ENCODE measurements at regions not wholly inside any gene's neighbourhood (a gene's known extent, or its start where the extent isn't known, plus 50 kb on each side); places are given as distances from the start of the nearest gene placed in this dataset.
A peak's percentile ranks its signal among the peaks of the same experiment; 100 is the strongest.

DNA sequence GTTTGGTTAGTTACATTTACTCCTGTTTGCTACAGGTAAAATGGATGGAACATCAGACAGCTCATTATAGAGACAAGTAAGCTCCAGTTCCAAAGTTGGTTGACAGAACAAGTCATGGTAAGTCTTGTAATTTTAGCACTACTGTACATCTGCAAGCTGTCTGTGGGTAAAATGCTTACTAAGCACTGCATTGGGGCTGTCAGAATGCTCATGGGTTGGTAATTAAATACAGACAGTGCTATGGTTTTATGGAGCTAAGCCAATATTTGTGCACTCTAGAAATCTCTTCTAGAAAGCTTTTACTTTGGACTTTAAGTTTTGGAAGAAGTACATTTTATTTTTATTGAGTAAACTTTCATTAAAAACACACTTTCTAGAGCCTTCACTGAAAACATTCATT, 419.2 kb upstream of the MMS22L start:
- no peaks in the 10 kb centered on the region for H3K36me3 ChIP-seq (replicated peaks in 1 of 2; ENCODE audit: control insufficient read depth in 1 of 2, insufficient read depth in 2 of 2, low read length in 1 of 2)
- peaks cover 0 to 2% of the 10 kb centered on the region in 2 experiments; a peak in 2 of 4 replicates for H3K4me1 ChIP-seq (ENCODE audit: control insufficient read depth in 1 of 2, insufficient read depth in 2 of 2, low read depth in 1 of 2, low read length in 1 of 2)
- no peaks in the 10 kb centered on the region for H4K20me1 ChIP-seq (ENCODE audit: insufficient read depth)
- no peak overlapping the region for H3K4me3 ChIP-seq (ENCODE audit: low read depth in 2 of 2, low read length in 1 of 2)
- H3K4me2 ChIP-seq: no peak overlapping the region
- no peak overlapping the region for H3K9ac ChIP-seq
- no peak overlapping the region for H2AFZ ChIP-seq (ENCODE audit: low read depth)
- no peaks in the 10 kb centered on the region for H3K27me3 ChIP-seq (ENCODE audit: insufficient read depth)
- no peak overlapping the region for H3K27ac ChIP-seq (ENCODE audit: low read depth in 2 of 2, low read length in 1 of 2)
- ChIA-PET CTCF (interaction anchor here (0.8 to 1.6 kb wide), 5 partner anchors 24 to 1143 kb away, joined by 3 to 4 read pairs (median 3); no protein-coding TSS in a partner anchor), POLR2A (no interaction called here)
- TF ChIP-seq TEAD4 (IDR thresholded peaks at IDR 0.05; ENCODE audit: borderline replicate concordance, insufficient read depth): no peak
- TF ChIP-seq MXI1 (IDR thresholded peaks at IDR 0.05; ENCODE audit: low read depth, low read length): no peak
- TF ChIP-seq, protein P1, sequence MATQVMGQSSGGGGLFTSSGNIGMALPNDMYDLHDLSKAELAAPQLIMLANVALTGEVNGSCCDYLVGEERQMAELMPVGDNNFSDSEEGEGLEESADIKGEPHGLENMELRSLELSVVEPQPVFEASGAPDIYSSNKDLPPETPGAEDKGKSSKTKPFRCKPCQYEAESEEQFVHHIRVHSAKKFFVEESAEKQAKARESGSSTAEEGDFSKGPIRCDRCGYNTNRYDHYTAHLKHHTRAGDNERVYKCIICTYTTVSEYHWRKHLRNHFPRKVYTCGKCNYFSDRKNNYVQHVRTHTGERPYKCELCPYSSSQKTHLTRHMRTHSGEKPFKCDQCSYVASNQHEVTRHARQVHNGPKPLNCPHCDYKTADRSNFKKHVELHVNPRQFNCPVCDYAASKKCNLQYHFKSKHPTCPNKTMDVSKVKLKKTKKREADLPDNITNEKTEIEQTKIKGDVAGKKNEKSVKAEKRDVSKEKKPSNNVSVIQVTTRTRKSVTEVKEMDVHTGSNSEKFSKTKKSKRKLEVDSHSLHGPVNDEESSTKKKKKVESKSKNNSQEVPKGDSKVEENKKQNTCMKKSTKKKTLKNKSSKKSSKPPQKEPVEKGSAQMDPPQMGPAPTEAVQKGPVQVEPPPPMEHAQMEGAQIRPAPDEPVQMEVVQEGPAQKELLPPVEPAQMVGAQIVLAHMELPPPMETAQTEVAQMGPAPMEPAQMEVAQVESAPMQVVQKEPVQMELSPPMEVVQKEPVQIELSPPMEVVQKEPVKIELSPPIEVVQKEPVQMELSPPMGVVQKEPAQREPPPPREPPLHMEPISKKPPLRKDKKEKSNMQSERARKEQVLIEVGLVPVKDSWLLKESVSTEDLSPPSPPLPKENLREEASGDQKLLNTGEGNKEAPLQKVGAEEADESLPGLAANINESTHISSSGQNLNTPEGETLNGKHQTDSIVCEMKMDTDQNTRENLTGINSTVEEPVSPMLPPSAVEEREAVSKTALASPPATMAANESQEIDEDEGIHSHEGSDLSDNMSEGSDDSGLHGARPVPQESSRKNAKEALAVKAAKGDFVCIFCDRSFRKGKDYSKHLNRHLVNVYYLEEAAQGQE (IDR thresholded peaks at IDR 0.05; ENCODE audit: low read depth, low read length): no peak
- no peak for TF ChIP-seq RCOR1 (IDR thresholded peaks at IDR 0.05; ENCODE audit: low read length)
- TF ChIP-seq MEF2A (IDR thresholded peaks at IDR 0.05; ENCODE audit: borderline replicate concordance, low read depth): no peak
- no peak for TF ChIP-seq CHD2 (IDR thresholded peaks at IDR 0.05; ENCODE audit: low read length, partially characterized antibody)
- no peak for TF ChIP-seq RXRA (IDR thresholded peaks at IDR 0.05; ENCODE audit: borderline replicate concordance, low read depth)
- no peak for TF ChIP-seq GATA2 (CRISPR knock-in tag; IDR thresholded peaks at IDR 0.05)
- H3K79me2 ChIP-seq (ENCODE audit: insufficient read depth): no peaks in the 10 kb centered on the region
- H3F3A ChIP-seq (replicated peaks; ENCODE audit: insufficient read depth): no peaks in the 10 kb centered on the region
- peak; percentile 17 for DNase-seq
- H3K9me2 ChIP-seq: no peaks in the 10 kb centered on the region
- no peaks in the 10 kb centered on the region for H3K9me3 ChIP-seq

DNA sequence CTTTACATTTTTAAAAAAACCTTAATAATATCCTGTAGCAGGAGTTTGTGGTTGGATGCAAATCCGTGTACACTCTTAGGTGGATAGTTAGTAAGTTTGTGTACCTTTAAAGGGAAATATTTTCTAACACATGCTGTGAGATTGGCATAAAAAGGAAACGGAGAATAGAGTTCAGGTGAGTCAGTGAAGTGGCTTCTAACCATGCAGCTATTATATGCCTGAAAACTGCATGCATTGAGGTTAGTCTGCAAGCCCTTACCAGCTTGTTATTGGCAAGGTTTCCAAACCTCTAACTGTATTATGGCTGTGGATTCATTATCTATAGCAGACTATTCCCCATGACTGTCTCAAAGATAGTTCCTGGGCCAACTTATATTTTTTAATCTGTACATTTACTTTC, 420.6 kb upstream of the MMS22L start:
- ChIA-PET CTCF (interaction anchor here (1.2 kb wide), 1 partner anchor 1143 kb away, joined by 3 read pairs; no protein-coding TSS in a partner anchor), POLR2A (no interaction called here)
- Histone ChIP-seq H3K9me2 (no peaks in the 10 kb centered on the region), H2AFZ (ENCODE audit: low read depth) (no peak overlapping the region), H3K9me3 (no peaks in the 10 kb centered on the region), H3F3A (replicated peaks; ENCODE audit: insufficient read depth) (no peaks in the 10 kb centered on the region), H3K4me1 (ENCODE audit: control insufficient read depth in 1 of 2, insufficient read depth in 2 of 2, low read depth in 1 of 2, low read length in 1 of 2) (peaks cover 0 to 2% of the 10 kb centered on the region in 2 experiments; a peak in 2 of 4 replicates), H3K9ac (no peak overlapping the region), H3K27me3 (ENCODE audit: insufficient read depth) (no peaks in the 10 kb centered on the region), H3K4me3 (ENCODE audit: low read depth in 2 of 2, low read length in 1 of 2) (no peak overlapping the region), H3K4me2 (no peak overlapping the region), H4K20me1 (ENCODE audit: insufficient read depth) (no peaks in the 10 kb centered on the region), H3K36me3 (replicated peaks in 1 of 2; ENCODE audit: control insufficient read depth in 1 of 2, insufficient read depth in 2 of 2, low read length in 1 of 2) (no peaks in the 10 kb centered on the region), H3K79me2 (ENCODE audit: insufficient read depth) (no peaks in the 10 kb centered on the region), H3K27ac (ENCODE audit: low read depth in 2 of 2, low read length in 1 of 2) (no peak overlapping the region)
- TF ChIP-seq FOSL2 (IDR thresholded peaks at IDR 0.05; ENCODE audit: borderline replicate concordance, low read depth) (no peak), TEAD4 (IDR thresholded peaks at IDR 0.05; ENCODE audit: borderline replicate concordance, insufficient read depth) (no peak)
- TF ChIP-seq, protein P2, sequence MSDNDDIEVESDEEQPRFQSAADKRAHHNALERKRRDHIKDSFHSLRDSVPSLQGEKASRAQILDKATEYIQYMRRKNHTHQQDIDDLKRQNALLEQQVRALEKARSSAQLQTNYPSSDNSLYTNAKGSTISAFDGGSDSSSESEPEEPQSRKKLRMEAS (IDR thresholded peaks at IDR 0.05; ENCODE audit: low read depth): no peak
- WGBS (ENCODE audit: low lambda C conversion rate): 32% methylated on average over 2 of the region's 2 CpGs
- DNase-seq: no peak
